DND-41 (cell line): ENCODE measurements at regions not wholly inside any gene's neighbourhood (a gene's known extent, or its start where the extent isn't known, plus 50 kb on each side); places are given as distances from the start of the nearest gene placed in this dataset.

Experiments used
- ATAC-seq: fragments of 200-7000 bp; cut with Tn5 transposase; 3 replicates; pipeline ENCODE4 v1.9.1; 2021; ENCODE audit warnings: low read depth; ENCODE audit not compliant: insufficient read depth
- DNase-seq: peaks from one replicate; pipeline ENCODE4 v3.0.0-alpha.2; 2020
- H2AFZ ChIP-seq: 2 replicates; pipeline ENCODE4 v1.6.0; 2012; ENCODE audit warnings: low read depth, low read length
- H3K27ac ChIP-seq: 2 replicates; pipeline ENCODE4 v1.5.1; 2012; ENCODE audit warnings: low read length, inconsistent platforms
- H3K27me3 ChIP-seq: fragments of 200-600 bp; sonication (generic); 2 replicates; pipeline ENCODE4 v1.6.0; 2012; ENCODE audit warnings: low read length, mild to moderate bottlenecking, inconsistent platforms; ENCODE audit not compliant: insufficient read depth, poor library complexity
- H3K36me3 ChIP-seq: 2 replicates; pipeline ENCODE4 v1.5.1; 2012; ENCODE audit warnings: low read length, inconsistent platforms; ENCODE audit not compliant: insufficient read depth
- H3K4me1 ChIP-seq: 2 replicates; pipeline ENCODE4 v1.5.1; 2012; ENCODE audit warnings: mild to moderate bottlenecking, low read length; ENCODE audit not compliant: insufficient read depth
- H3K4me2 ChIP-seq: 2 replicates; pipeline ENCODE4 v1.6.0; 2012; ENCODE audit warnings: mild to moderate bottlenecking, moderate library complexity, low read length, inconsistent platforms; ENCODE audit not compliant: insufficient read depth
- H3K4me3 ChIP-seq, 2 experiments: fragments of 200-600 bp in 1 of 2; shearing (Covaris generic) in 1 of 2; 2 replicates each; pipeline ENCODE4 v1.5.1; 2012 to 2016; ENCODE audit warnings: inconsistent platforms in 2 of 2, low read length in 2 of 2, mild to moderate bottlenecking in 2 of 2, low read depth in 1 of 2, moderate library complexity in 1 of 2
- H3K79me2 ChIP-seq: 2 replicates; pipeline ENCODE4 v1.6.0; 2012; ENCODE audit warnings: low read length, inconsistent platforms; ENCODE audit not compliant: insufficient read depth
- H3K9ac ChIP-seq: 2 replicates; pipeline ENCODE4 v1.6.0; 2012; ENCODE audit warnings: low read depth, mild to moderate bottlenecking, inconsistent platforms, low read length, moderate library complexity
- H3K9me3 ChIP-seq: 2 replicates; pipeline ENCODE4 v1.5.1; 2012; ENCODE audit warnings: low read length, moderate library complexity, mild to moderate bottlenecking, inconsistent platforms; ENCODE audit not compliant: insufficient read depth, severe bottlenecking
- H4K20me1 ChIP-seq: 2 replicates; pipeline ENCODE4 v1.6.0; 2012; ENCODE audit warnings: low read length; ENCODE audit not compliant: insufficient read depth
- CTCF ChIP-seq: IDR thresholded peaks from 2 replicates; pipeline ENCODE4 v1.5.1; 2012; ENCODE audit warnings: borderline replicate concordance, low read length, moderate library complexity, mild to moderate bottlenecking; ENCODE audit not compliant: poor library complexity, severe bottlenecking; ENCODE audit errors: extremely low read depth
- EZH2 ChIP-seq: IDR thresholded peaks from 3 replicates; pipeline ENCODE4 v1.6.1; 2012; ENCODE audit warnings: borderline replicate concordance, low read depth, mild to moderate bottlenecking, moderate library complexity, low read length, inconsistent platforms; ENCODE audit not compliant: severe bottlenecking

- ATAC-seq (no peak), DNase-seq (no peak)
- Histone ChIP-seq H3K27ac (no peak overlapping the region), H3K36me3 (no peaks in the 10 kb centered on the region), H3K9ac (no peak overlapping the region), H3K79me2 (no peaks in the 10 kb centered on the region), H3K9me3 (no peaks in the 10 kb centered on the region), H4K20me1 (no peaks in the 10 kb centered on the region), H3K4me1 (no peaks in the 10 kb centered on the region), H3K4me2 (no peak overlapping the region), H3K27me3 (no peaks in the 10 kb centered on the region), H3K4me3 (no peak overlapping the region), H2AFZ (no peak overlapping the region)
- TF ChIP-seq CTCF, result no peak
- no peak for TF ChIP-seq EZH2
Measured at GRCh38 chr13:76738616-76739015, 147.6 kb downstream of the KCTD12 start.

- Histone ChIP-seq H3K79me2 (no peaks in the 10 kb centered on the region), H2AFZ (no peak overlapping the region), H3K36me3 (no peaks in the 10 kb centered on the region), H3K9me3 (no peaks in the 10 kb centered on the region), H3K27me3 (no peaks in the 10 kb centered on the region), H3K27ac (no peak overlapping the region), H3K4me1 (no peaks in the 10 kb centered on the region), H4K20me1 (no peaks in the 10 kb centered on the region), H3K4me2 (no peak overlapping the region), H3K9ac (no peak overlapping the region), H3K4me3 (no peak overlapping the region)
- ATAC-seq (no peak), DNase-seq (no peak)
- TF ChIP-seq CTCF, result no peak
- no peak for TF ChIP-seq EZH2
Measured at GRCh38 chr13:76737526-76737925, 148.7 kb downstream of the KCTD12 start.

- Histone ChIP-seq H3K9me3 (no peaks in the 10 kb centered on the region), H3K27me3 (no peaks in the 10 kb centered on the region), H3K36me3 (no peaks in the 10 kb centered on the region), H3K4me3 (no peak overlapping the region), H3K4me1 (no peaks in the 10 kb centered on the region), H3K27ac (no peak overlapping the region), H3K9ac (no peak overlapping the region), H4K20me1 (no peaks in the 10 kb centered on the region), H2AFZ (no peak overlapping the region), H3K4me2 (no peak overlapping the region), H3K79me2 (no peaks in the 10 kb centered on the region)
- DNase-seq (no peak), ATAC-seq (no peak)
- no peak for TF ChIP-seq EZH2
- no peak for TF ChIP-seq CTCF
Measured at GRCh38 chr13:76735641-76736040, 150.6 kb downstream of the KCTD12 start.

- Histone ChIP-seq H3K4me3 (no peak overlapping the region), H3K27me3 (no peaks in the 10 kb centered on the region), H2AFZ (no peak overlapping the region), H3K9ac (no peak overlapping the region), H4K20me1 (no peaks in the 10 kb centered on the region), H3K79me2 (no peaks in the 10 kb centered on the region), H3K4me2 (no peak overlapping the region), H3K27ac (no peak overlapping the region), H3K4me1 (no peaks in the 10 kb centered on the region), H3K36me3 (no peaks in the 10 kb centered on the region), H3K9me3 (no peaks in the 10 kb centered on the region)
- ATAC-seq (no peak), DNase-seq (no peak)
- TF ChIP-seq CTCF (no peak), EZH2 (no peak)
Measured at GRCh38 chr13:76733671-76734070, 152.5 kb downstream of the KCTD12 start.
